ENCODE measurements at regions not wholly inside any gene's neighbourhood (a gene's known extent, or its start where the extent isn't known, plus 50 kb on each side); places are given as distances from the start of the nearest gene placed in this dataset.
"Not testable (repeated sequence)": the region's sequence is repeated elsewhere in the genome, so short reads cannot be mapped to it uniquely, and the experiment has no call there.

- DNase-seq = no peak
Measured at GRCh38 chr7:81210137-81211064, 291.6 kb upstream of the SEMA3C start.

DNA sequence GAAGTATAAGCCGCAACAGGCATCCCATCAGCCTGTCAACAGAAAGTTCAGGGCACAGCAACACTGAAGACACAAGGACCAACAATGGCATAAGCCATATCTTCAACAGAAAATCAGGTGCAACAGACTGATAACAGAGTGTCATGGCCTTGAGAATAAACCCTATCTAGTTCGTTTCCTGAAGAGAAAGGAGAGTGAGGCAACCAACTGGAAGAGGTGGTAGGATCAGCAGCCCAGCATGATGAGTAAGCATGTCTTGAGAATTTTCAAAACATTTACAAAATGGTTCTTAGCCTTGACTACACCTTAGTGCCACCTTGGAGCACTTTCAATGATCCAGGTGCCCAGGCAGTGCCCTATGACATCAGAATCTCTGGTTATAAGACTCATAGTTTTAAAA, 290.2 kb upstream of the SEMA3C start:
- DNase-seq = no peak

GRCh38 chr7:81207801-81208200, 288.9 kb upstream of the SEMA3C start:
- DNase-seq = no peak

GRCh38 chr7:81206667-81207360, 288.0 kb upstream of the SEMA3C start:
- no peak for DNase-seq

GRCh38 chr7:81206217-81206616, 287.4 kb upstream of the SEMA3C start:
- no peak for DNase-seq

DNA sequence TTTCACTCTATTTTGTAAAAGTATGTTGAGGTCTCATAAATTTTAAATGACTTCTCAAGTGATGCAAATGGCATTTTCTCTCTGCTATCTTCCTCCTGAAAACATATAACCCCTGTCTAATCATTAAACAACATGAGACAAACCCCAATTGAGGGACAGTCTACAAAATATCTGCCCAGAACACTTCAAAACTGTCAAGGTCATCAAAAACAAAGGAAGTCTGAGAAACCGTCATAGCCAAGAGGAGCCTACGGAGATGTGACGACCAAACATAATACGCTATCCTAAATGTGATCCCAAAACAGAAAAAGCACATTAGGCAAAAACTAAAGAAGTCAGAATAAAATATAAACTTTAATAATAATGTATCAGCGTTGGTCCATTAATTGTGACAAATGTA, 282.3 kb upstream of the SEMA3C start:
- DNase-seq = no peak

DNA sequence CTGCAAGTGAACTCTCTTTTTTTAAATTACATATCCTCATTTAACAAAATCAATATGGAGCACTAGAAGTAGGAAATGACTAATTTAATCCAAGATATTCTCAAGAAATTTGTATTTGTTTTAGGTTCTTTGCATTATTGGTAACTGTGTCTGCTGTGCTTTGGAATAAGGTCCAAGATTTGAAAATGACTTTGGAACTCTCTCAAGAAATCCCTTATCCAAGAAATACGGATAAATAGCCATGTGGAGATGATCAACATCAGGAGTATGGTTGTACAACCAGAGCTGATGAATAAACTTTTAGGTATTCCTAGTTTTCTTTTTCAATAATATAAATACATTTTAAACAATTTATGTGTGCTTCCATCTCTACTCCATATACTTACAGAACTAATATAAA, 279.9 kb upstream of the SEMA3C start:
- DNase-seq = no peak

GRCh38 chr7:81197266-81197665, 278.4 kb upstream of the SEMA3C start:
- DNase-seq = no peak

DNA sequence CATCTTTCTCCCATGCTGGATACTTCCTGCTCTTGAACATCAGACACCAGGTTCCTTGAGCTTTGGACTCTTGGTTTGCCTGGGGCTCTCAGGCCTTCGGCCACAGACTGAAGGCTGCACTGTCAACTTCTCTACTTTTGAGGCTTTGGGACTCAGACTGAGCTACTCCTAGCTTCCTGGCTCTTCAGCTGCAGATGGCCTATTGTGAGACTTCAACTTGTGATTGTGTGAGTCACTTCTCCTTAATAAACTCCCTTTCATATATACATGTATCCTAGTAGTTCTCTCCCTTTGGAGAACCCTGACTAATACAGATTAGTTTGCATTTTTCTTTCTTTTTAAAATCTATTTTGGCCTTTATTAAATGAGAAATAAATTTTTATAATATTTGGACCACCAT, 276.2 kb upstream of the SEMA3C start:
- no peak for DNase-seq

DNA sequence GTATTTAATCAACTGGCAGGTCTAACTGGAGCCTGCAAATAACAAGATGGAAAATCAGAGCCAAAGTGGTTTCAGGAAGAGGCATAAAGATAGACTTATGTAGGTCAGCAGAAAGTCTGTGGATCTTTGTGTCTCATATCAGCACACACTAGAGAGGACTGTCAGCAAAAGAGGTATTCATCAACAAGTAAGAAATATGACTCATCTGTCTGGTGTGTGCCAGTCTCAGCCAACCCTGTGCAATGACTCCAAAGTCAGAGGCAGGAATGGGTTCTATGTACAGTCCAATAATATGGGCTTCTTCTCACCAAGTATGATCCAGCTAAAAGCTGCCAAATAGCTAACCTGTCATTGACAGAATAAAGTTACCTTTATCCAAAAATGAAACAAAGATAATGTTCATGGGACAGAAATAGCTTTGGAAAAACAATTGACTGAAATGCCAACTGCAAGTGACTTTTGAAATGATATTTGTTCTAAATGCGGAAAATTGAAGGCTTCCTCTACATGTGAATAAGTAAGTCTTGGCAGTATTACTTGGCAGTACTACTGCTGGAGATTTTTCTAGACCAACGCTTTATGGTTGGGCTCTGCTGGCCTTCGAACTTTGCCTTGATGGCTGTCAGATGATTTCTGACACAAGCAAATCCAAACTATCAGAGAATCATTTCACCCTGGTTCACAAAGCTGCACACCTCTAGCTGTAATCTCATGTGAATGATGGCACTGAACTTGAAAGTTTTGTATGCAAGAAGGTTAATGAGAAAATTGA, 272.3 kb upstream of the SEMA3C start:
- no peak for DNase-seq

- DNase-seq = no peak
Measured at GRCh38 chr7:81187753-81188152, 268.9 kb upstream of the SEMA3C start.

DNA sequence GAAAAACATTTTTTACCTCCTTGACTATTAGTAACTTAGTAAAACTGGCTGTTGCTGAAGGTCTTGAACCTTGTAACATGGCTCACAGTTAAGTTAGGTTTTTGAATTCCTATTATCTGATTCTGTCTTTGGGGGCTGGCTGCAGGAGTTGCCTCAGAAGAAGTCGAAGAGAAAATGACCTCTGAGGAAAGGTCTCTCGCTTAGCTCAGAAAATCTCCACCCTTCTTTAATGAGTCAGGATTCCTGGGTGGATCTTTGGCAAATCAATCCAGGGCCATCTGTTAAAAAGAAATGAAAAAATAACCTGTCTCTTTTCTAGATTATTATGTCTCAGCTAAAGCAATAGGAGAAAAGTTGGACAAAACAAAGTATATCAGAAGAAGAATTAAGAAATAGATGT, 267.8 kb upstream of the SEMA3C start:
- DNase-seq = no peak

DNA sequence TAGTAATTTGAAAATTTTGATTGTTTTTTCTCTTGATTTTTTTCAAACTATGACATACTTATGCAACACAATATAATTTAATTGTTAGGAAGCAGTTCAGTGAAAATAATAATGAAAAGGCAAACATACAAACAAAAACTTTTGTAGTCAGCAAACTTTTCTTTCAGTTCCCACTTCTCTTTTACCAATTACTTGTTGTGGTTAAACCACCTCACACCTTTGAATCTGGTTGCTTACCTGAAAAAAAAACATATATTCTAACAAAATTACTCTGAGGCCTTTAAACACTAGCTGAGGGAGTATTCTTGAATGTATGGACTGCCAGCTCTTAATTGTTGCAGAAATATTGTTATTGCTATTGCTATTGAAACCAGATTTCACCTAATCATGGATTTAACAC, 266.2 kb upstream of the SEMA3C start:
- no peak for DNase-seq

DNA sequence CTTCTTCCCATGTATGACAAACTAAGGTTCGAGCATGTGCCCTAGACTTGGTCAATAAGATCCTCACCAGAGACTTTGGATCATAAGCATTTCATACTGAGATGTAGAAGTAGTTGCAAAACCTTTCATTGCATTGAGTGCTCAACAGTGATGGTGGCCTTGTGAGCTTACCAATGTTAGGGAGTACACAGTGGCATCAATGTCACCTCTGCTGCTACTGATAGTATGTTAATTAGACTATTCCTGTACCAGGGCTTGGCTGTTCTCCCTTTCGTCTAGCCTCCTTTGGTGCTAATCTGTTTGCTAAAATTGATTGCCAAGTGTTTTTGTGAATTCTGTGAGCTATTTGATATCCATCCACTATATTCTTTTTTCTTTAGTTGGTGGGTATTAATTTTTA, 264.5 kb upstream of the SEMA3C start:
- no peak for DNase-seq

DNA sequence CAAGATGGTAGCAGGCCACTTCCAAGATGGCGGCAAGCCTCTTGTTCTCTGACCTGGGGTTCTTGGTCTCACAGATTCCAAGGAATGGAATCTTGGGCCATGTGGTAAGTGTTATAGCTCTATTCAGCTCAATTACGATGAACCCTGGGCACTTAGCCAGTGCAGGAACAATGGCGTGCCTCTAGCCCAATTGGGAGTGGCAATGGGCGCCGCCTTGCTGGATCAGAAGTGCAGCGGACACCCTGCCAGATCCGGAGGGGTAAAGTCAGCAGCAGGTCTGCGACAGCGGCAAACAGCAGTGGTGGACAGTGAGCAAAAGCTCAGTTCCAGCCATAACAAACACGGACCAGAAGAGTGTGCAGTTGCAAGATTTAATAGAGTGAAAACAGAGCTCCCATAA, 263.2 kb upstream of the SEMA3C start:
- DNase-seq = not testable (repeated sequence)

GRCh38 chr7:81181066-81181465, 262.2 kb upstream of the SEMA3C start:
- no peak for DNase-seq

GRCh38 chr7:81180573-81180972, 261.7 kb upstream of the SEMA3C start:
- no peak for DNase-seq

- no peak for DNase-seq
Measured at GRCh38 chr7:81175275-81175940, 256.6 kb upstream of the SEMA3C start.

DNA sequence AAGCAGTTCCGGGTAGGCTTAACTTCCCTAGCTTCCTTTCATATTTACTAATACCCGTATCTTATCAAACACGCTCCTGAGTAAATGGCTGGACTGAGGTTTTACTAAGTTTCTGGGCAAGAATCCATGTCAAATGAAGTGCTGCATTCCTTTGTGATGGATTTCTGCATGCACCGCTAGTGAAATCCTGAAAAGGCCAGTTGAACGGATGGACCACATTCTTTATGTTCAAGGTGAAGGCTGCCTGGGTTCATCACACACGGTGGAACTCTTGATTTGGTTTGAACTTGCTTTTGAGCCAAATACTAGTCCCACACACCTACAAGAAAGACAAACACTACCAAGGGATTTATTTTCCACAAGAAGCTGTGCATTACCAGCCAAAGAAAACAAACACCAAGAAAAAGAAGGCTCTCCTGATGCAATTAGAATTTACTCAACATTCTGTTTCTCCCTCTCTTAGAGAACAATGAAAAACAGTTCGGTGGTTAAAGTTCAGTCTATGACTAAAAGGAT, 255.0 kb upstream of the SEMA3C start:
- no peak for DNase-seq

GRCh38 chr7:81170291-81170690, 251.4 kb upstream of the SEMA3C start:
- no peak for DNase-seq

- no peak for DNase-seq
Measured at GRCh38 chr7:81167934-81168333, 249.1 kb upstream of the SEMA3C start.

DNA sequence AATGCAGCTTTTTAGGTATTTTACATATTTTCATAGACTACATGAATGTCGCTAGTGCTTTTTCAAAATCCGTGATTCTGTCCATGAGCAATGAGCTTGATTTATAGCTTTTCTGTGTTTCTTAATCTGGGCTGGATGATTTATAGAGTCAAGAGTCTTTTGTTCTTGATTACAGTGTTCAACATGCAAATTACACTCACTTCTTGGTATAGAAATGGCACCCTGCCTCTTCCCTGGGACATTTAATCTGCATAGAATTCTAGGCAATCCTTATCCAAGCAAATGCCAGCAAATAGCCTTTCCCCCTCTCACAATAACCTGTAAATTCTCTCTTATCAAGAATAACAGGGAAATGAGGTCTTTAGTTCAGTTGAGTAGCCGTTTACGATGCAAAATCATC, 246.2 kb upstream of the SEMA3C start:
- DNase-seq = no peak

Data from NCI-H1092 treated with DMSO at 0.1 percent for 48 hours (cell line).